Mucosa of descending colon (tissue), 3 donors: ENCODE measurements at regions not wholly inside any gene's neighbourhood (a gene's known extent, or its start where the extent isn't known, plus 50 kb on each side); places are given as distances from the start of the nearest gene placed in this dataset.

Experiments
- ATAC-seq: fragments of 200-7000 bp; cut with Tn5 transposase; one replicate; pipeline ENCODE4 v1.9.1; 2020; ENCODE audit warnings: mild to moderate bottlenecking, moderate library complexity
- DNase-seq, 3 donors: peaks; one replicate each; pipeline ENCODE4 v3.0.0-alpha.2; 2020
- H3K36me3 ChIP-seq: fragments of 200-600 bp; one replicate; pipeline ENCODE4 v1.8.0; 2021; ENCODE audit warnings: low read depth, mild to moderate bottlenecking
- H3K4me1 ChIP-seq: fragments of 200-600 bp; one replicate; pipeline ENCODE4 v1.8.0; 2021; ENCODE audit warnings: low read depth, mild to moderate bottlenecking
- H3K4me3 ChIP-seq: fragments of 200-600 bp; one replicate; pipeline ENCODE4 v1.8.0; 2021; ENCODE audit warnings: mild to moderate bottlenecking
- H3K9me3 ChIP-seq: fragments of 200-600 bp; one replicate; pipeline ENCODE4 v1.8.0; 2021; ENCODE audit warnings: mild to moderate bottlenecking
- intact Hi-C, 2 donors: fragments of 100-400 bp; cut with DNase I in 1 of 2; cut with micrococcal nuclease in 1 of 2; formaldehyde crosslinking; loops; one replicate each; pipeline versions ENCODE4 v1.11.0 to v1.11.1; 2022; cut with DNase I, micrococcal nuclease
- TF ChIP-seq, protein P1 (sequence below): fragments of 200-600 bp; IDR thresholded peaks from one replicate; pipeline ENCODE4 v1.8.0; 2022; ENCODE audit warnings: antibody characterized with exemption, mild to moderate bottlenecking
- donor health status: DM: no; HTN: no; CAD: no; lungs with moderate emphysema.
- donor health status: DM: no; HTN: no; CAD: no.
- donor health status: DM: no; HTN: yes; CAD: no.

GRCh38 chr7:68109299-68109698 lies 1112.7 kb downstream of the TYW1 start:
- Histone ChIP-seq H3K9me3 (peaks cover 32% of the 10 kb centered on the region), H3K4me3 (no peak overlapping the region), H3K36me3 (no peaks in the 10 kb centered on the region), H3K4me1 (no peaks in the 10 kb centered on the region)
- intact Hi-C loops = no loop called here
- ATAC-seq = no peak
- TF ChIP-seq, protein P1, sequence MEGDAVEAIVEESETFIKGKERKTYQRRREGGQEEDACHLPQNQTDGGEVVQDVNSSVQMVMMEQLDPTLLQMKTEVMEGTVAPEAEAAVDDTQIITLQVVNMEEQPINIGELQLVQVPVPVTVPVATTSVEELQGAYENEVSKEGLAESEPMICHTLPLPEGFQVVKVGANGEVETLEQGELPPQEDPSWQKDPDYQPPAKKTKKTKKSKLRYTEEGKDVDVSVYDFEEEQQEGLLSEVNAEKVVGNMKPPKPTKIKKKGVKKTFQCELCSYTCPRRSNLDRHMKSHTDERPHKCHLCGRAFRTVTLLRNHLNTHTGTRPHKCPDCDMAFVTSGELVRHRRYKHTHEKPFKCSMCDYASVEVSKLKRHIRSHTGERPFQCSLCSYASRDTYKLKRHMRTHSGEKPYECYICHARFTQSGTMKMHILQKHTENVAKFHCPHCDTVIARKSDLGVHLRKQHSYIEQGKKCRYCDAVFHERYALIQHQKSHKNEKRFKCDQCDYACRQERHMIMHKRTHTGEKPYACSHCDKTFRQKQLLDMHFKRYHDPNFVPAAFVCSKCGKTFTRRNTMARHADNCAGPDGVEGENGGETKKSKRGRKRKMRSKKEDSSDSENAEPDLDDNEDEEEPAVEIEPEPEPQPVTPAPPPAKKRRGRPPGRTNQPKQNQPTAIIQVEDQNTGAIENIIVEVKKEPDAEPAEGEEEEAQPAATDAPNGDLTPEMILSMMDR = no peak
- no peak for DNase-seq

DNA sequence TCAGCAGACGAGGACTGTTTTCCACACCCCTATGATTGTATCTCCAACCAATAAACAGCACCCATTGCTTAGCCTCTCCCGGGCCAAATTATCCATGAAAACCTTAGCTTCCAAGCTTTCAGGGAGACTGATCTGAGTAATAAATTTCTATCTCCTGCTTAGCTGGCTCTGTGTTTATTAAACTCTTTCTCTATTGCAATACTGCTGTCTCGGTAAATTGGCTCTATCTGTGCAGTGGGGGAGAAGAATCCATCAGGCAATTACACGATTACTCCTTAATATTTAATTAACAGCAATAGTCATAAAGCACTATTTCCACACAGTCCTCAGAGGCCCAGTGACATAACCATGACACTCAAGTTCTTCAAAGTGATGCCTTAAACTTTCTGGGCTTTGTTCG lies 1122.8 kb downstream of the TYW1 start:
- intact Hi-C loops = no loop called here
- peaks cover 73% of the 10 kb centered on the region for H3K9me3 ChIP-seq
- TF ChIP-seq, protein P1 = no peak
- no peak for ATAC-seq
- H3K36me3 ChIP-seq = no peaks in the 10 kb centered on the region
- no peaks in the 10 kb centered on the region for H3K4me1 ChIP-seq
- no peak for DNase-seq
- H3K4me3 ChIP-seq = no peak overlapping the region

- ATAC-seq = no peak
- H3K4me3 ChIP-seq = no peak overlapping the region
- TF ChIP-seq, protein P1 = no peak
Measured at GRCh38 chr7:68121056-68121455, 1124.4 kb downstream of the TYW1 start.

DNA sequence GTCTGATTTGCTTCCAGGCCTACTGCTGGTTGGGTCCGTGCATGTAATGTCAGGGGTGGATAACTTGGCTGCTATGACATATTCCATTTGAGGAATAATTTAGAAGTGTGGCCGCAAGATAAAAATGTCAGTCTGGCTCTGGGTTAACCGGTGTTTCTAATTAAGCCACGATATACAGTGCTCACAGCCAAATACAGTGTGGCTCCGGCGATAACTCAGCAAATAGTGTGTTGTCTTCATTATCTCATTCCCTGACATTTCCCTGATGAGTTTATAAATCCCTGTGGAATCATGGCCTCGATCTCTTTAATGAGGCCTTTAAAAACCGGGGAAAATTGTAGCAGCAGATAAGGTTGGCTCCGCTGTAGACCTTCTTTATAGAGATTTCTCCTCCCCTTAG lies 1125.0 kb downstream of the TYW1 start:
- Histone ChIP-seq H3K36me3 (no peaks in the 10 kb centered on the region), H3K4me1 (no peaks in the 10 kb centered on the region), H3K9me3 (peaks cover 65% of the 10 kb centered on the region), H3K4me3 (no peak overlapping the region)
- no peak for DNase-seq
- no peak for ATAC-seq
- intact Hi-C loops = no loop called here
- TF ChIP-seq, protein P1 = no peak

More at GRCh38 chr7:68121056-68121455, 1124.4 kb downstream of the TYW1 start:
- Histone ChIP-seq H3K4me1 (no peaks in the 10 kb centered on the region), H3K9me3 (peaks cover 69% of the 10 kb centered on the region), H3K36me3 (no peaks in the 10 kb centered on the region)
- intact Hi-C loops = no loop called here
- no peak for DNase-seq

DNA sequence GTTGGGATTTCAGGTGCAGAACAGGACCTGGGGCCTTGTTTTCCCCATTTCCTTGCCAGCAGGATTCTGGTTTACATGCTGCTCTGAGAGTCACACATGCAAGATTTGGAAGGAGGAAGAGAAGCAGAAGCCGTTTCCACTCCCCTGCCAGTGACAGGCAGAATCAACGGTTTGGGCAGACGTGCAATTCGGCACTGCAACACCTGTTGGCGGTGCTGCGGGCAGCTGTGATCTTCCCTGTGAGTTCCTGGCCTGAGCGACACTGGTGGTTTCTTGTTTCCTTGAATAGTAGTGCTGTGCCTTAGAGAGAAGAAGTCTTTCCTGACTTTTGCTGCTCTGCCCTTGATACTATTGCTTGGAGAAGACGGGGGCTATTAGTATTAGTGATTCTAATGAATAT lies 1126.2 kb downstream of the TYW1 start:
- ATAC-seq (no peak), DNase-seq (no peak)
- no peaks in the 10 kb centered on the region for H3K36me3 ChIP-seq
- intact Hi-C loops = no loop called here
- TF ChIP-seq, protein P1 = no peak
- no peak overlapping the region for H3K4me3 ChIP-seq
- H3K4me1 ChIP-seq = no peaks in the 10 kb centered on the region
- H3K9me3 ChIP-seq = peaks cover 59% of the 10 kb centered on the region

GRCh38 chr7:68125168-68125567 lies 1128.5 kb downstream of the TYW1 start:
- TF ChIP-seq, protein P1 = no peak
- DNase-seq (no peak), ATAC-seq (no peak)
- no peak overlapping the region for H3K4me3 ChIP-seq
- H3K4me1 ChIP-seq = no peaks in the 10 kb centered on the region
- no peaks in the 10 kb centered on the region for H3K36me3 ChIP-seq
- H3K9me3 ChIP-seq = peaks cover 40% of the 10 kb centered on the region
- intact Hi-C loops = no loop called here
